ENCODE measurements at regions not wholly inside any gene's neighbourhood (a gene's known extent, or its start where the extent isn't known, plus 50 kb on each side); places are given as distances from the start of the nearest gene placed in this dataset.

GRCh38 chr14:55908106-55908505, 210.1 kb upstream of the PELI2 start:
- DNase-seq (ENCODE audit: low spot score), result no peak
- TF ChIP-seq, protein P1, sequence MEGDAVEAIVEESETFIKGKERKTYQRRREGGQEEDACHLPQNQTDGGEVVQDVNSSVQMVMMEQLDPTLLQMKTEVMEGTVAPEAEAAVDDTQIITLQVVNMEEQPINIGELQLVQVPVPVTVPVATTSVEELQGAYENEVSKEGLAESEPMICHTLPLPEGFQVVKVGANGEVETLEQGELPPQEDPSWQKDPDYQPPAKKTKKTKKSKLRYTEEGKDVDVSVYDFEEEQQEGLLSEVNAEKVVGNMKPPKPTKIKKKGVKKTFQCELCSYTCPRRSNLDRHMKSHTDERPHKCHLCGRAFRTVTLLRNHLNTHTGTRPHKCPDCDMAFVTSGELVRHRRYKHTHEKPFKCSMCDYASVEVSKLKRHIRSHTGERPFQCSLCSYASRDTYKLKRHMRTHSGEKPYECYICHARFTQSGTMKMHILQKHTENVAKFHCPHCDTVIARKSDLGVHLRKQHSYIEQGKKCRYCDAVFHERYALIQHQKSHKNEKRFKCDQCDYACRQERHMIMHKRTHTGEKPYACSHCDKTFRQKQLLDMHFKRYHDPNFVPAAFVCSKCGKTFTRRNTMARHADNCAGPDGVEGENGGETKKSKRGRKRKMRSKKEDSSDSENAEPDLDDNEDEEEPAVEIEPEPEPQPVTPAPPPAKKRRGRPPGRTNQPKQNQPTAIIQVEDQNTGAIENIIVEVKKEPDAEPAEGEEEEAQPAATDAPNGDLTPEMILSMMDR (IDR thresholded peaks at IDR 0.05; ENCODE audit: extremely low read depth, missing control alignments), result no peak

DNA sequence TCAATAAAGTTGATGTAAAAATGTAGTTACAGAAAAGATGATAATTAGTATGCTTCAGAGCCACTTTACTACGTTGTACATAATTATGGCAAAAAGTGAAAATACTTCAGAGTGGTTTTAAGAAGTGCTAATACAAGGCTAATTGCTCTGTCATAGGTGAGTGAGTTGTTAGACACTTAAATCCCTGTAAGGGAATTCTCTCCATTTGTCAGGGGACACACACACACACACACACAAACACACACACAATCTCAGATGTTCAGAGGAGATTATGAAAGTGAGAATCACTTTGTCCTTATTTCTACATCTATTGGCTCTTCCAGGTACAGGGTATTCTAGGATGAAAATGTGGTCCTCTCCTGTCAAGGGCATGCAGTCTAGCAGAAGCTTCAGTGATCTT, 208.3 kb upstream of the PELI2 start:
- DNase-seq (ENCODE audit: low spot score), result no peak
- TF ChIP-seq, protein P1 (IDR thresholded peaks at IDR 0.05; ENCODE audit: extremely low read depth, missing control alignments), result no peak

DNA sequence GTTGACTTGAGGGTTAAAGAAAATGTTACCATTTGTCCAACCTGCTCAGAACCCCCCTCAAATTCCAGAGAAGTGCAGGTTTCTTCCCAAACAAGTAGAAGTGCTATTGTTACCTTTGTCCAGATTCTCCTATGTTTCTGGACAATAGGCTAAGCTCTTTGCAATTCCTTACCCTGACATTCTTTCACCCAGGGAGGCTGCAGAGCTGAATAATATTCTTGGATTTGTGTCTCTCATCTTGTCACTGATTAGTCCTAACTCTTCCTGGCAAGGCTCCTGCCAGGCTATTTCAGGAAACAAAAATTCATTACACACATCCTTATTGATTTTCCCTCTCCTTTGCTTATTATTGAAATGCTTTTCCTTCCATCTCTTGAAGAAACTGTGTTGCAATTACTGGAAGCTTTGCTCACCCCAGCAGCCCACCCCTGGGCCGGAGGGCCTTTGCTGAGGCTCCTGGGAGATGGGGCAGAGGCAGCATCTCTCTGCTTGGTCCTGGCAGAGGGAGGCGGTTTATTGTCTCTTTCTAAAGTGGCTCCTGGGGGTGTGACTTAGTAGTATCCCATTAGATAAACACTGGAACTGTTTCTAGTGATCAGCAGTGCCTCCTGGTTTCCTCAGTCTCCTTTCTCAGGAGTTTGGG, 207.5 kb upstream of the PELI2 start:
- TF ChIP-seq, protein P1 (IDR thresholded peaks at IDR 0.05; ENCODE audit: extremely low read depth, missing control alignments), result no peak

DNA sequence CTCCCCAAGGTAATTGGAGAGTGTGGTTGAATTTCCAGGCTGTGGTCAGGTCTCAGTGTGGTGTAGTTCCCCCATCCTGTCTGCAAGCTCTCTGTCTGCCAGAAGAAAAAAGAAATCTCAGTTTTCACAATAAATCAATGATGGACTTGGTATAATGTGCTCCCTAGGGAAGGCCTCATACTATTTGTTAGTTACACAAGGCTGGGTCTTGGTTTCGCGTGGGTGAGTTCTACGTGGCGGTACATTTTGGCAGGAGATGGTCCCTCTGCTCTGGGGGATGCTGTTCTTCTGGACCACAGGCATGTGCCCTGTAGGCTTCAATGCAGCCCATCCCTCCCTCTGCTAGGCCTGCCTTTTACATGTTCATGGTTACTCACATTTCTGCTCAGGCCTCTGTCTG, 206.4 kb upstream of the PELI2 start:
- TF ChIP-seq, protein P1 (IDR thresholded peaks at IDR 0.05; ENCODE audit: extremely low read depth, missing control alignments), result no peak
- DNase-seq (ENCODE audit: low spot score), result no peak

More for the DNA sequence above, 207.5 kb upstream of the PELI2 start:
- no peak for DNase-seq (ENCODE audit: low spot score)

- TF ChIP-seq, protein P1 (IDR thresholded peaks at IDR 0.05; ENCODE audit: extremely low read depth, missing control alignments), result no peak
- DNase-seq (ENCODE audit: low spot score), result no peak
Observed at GRCh38 chr14:55912344-55912743, 205.9 kb upstream of the PELI2 start.

- DNase-seq (ENCODE audit: low spot score), result no peak
- TF ChIP-seq, protein P1 (IDR thresholded peaks at IDR 0.05; ENCODE audit: extremely low read depth, missing control alignments), result no peak
Observed at GRCh38 chr14:55913324-55914025, 204.7 kb upstream of the PELI2 start.

DNA sequence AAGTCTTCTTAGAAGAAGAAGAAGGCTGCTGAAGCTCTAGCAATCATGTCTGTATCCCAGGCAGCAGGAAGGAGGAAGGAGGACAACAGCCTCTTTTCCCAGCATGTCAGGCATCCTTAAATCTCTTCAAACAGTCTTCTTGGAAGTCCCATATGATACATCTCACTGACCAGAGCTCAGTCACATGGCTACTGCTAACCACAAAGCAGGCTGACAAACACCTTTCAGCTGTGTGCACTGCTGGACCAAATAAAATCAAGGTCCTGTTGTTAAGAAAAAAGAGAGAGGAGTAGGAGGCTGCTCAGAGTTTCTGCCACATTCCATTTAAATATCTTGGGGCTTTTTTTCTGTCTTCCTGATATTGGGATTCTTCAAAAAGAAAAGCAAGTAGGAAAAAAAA, 203.4 kb upstream of the PELI2 start:
- DNase-seq (ENCODE audit: low spot score), result no peak
- TF ChIP-seq, protein P1 (IDR thresholded peaks at IDR 0.05; ENCODE audit: extremely low read depth, missing control alignments), result no peak
